ENCODE measurements at regions not wholly inside any gene's neighbourhood (a gene's known extent, or its start where the extent isn't known, plus 50 kb on each side); places are given as distances from the start of the nearest gene placed in this dataset.

DNA sequence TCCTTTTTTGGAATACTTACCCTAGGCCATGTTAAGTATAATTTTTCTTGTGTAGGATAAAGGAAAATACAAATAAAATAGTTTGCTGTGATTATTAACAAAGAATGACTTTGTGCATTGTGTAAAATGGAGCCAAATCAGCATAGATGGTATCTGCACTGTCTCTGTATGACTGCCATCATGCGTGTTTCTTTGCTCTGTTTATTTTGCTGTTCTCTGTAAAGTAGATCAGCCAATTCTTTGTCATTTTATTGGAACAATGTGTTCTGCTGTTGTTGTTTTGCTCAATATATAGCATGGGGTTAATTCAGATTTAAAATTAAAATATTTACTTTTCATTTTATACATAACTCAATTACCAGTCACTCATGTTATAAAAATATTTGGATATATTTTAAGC, 181.3 kb upstream of the UBE2E3 start:
- H3K4me2 ChIP-seq (ENCODE audit: low read depth, low read length): no peak overlapping the region
- TF ChIP-seq EZH2 (optimal IDR thresholded peaks at IDR 0.05; ENCODE audit: low read depth, low read length): no peak
- TF ChIP-seq EZH2phosphoT487 (IDR thresholded peaks at IDR 0.05; ENCODE audit: low read length): no peak
- TF ChIP-seq, protein P1, sequence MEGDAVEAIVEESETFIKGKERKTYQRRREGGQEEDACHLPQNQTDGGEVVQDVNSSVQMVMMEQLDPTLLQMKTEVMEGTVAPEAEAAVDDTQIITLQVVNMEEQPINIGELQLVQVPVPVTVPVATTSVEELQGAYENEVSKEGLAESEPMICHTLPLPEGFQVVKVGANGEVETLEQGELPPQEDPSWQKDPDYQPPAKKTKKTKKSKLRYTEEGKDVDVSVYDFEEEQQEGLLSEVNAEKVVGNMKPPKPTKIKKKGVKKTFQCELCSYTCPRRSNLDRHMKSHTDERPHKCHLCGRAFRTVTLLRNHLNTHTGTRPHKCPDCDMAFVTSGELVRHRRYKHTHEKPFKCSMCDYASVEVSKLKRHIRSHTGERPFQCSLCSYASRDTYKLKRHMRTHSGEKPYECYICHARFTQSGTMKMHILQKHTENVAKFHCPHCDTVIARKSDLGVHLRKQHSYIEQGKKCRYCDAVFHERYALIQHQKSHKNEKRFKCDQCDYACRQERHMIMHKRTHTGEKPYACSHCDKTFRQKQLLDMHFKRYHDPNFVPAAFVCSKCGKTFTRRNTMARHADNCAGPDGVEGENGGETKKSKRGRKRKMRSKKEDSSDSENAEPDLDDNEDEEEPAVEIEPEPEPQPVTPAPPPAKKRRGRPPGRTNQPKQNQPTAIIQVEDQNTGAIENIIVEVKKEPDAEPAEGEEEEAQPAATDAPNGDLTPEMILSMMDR (IDR thresholded peaks at IDR 0.05; ENCODE audit: low read length): no peak

DNA sequence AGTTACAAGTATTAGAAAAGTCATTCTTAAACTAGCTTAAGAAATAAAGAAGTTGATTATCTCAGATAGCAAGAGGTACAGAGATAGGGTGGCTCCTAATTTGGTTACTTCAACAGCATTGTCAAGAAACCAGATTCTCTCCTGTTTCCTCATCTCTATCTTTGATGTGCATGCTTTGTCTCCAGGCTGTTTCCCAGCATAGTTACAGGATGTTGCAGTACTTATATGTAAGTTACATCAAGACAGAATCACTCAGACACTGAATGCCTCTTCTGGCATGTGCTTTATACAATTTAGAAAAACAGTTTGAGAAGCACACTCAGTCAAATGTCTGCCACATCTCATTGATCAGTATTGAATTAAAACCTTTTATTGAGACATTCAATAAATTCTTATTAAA, 189.5 kb upstream of the UBE2E3 start:
- Histone ChIP-seq H3K4me2 (ENCODE audit: low read depth, low read length) (no peak overlapping the region), H2AFZ (ENCODE audit: low read length) (no peak overlapping the region), H4K20me1 (ENCODE audit: insufficient read depth, low read length) (no peaks in the 10 kb centered on the region), H3K9me2 (replicated peaks; ENCODE audit: insufficient read depth, low read length) (no peaks in the 10 kb centered on the region), H3K27ac (ENCODE audit: low read length) (no peak overlapping the region), H3K36me3 (replicated peaks; ENCODE audit: insufficient read depth, low read length) (no peaks in the 10 kb centered on the region), H3K4me1 (ENCODE audit: low read length) (no peaks in the 10 kb centered on the region), H3F3A (ENCODE audit: insufficient read depth, low read length) (no peaks in the 10 kb centered on the region), H3K27me3 (replicated peaks; ENCODE audit: insufficient read depth, low read length) (no peaks in the 10 kb centered on the region), H3K4me3 (ENCODE audit: low read length) (no peak overlapping the region), H3K9ac (ENCODE audit: low read length) (no peak overlapping the region), H3K9me3 (replicated peaks; ENCODE audit: insufficient read depth, low read length) (no peaks in the 10 kb centered on the region), H3K79me2 (ENCODE audit: low read length) (no peaks in the 10 kb centered on the region)
- TF ChIP-seq EZH2phosphoT487 (IDR thresholded peaks at IDR 0.05; ENCODE audit: low read length) (no peak), EZH2 (optimal IDR thresholded peaks at IDR 0.05; ENCODE audit: low read depth, low read length) (no peak)
- TF ChIP-seq, protein P1 (IDR thresholded peaks at IDR 0.05; ENCODE audit: low read length): no peak
- no peak for DNase-seq

More for the DNA sequence above, 181.3 kb upstream of the UBE2E3 start:
- Histone ChIP-seq H3K36me3 (replicated peaks; ENCODE audit: insufficient read depth, low read length) (no peaks in the 10 kb centered on the region), H3K4me1 (ENCODE audit: low read length) (no peaks in the 10 kb centered on the region), H3K9me2 (replicated peaks; ENCODE audit: insufficient read depth, low read length) (no peaks in the 10 kb centered on the region), H3K9me3 (replicated peaks; ENCODE audit: insufficient read depth, low read length) (no peaks in the 10 kb centered on the region), H2AFZ (ENCODE audit: low read length) (no peak overlapping the region), H3K27ac (ENCODE audit: low read length) (no peak overlapping the region), H4K20me1 (ENCODE audit: insufficient read depth, low read length) (no peaks in the 10 kb centered on the region), H3F3A (ENCODE audit: insufficient read depth, low read length) (no peaks in the 10 kb centered on the region), H3K79me2 (ENCODE audit: low read length) (no peaks in the 10 kb centered on the region), H3K4me3 (ENCODE audit: low read length) (no peak overlapping the region), H3K27me3 (replicated peaks; ENCODE audit: insufficient read depth, low read length) (no peaks in the 10 kb centered on the region), H3K9ac (ENCODE audit: low read length) (no peak overlapping the region)
- no peak for DNase-seq

DNA sequence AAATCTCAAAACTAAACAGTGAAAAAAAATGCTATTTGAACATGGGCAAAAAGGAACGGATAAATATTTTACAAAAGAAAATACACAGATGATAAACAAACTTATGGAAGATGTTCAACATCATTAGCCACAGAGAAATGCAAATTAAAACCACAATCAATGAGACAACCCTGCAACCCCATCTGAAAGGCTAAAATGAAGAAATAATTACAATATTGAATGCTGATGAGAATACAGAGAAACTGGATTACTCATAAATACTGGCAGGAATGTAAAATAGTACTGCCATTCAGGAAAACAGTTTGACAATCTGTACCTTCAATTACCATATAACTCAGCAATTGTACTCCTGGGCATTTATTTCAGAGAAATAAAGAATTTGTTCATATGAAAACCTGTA, 193.1 kb upstream of the UBE2E3 start:
- H3F3A ChIP-seq (ENCODE audit: insufficient read depth, low read length): no peaks in the 10 kb centered on the region
- no peaks in the 10 kb centered on the region for H4K20me1 ChIP-seq (ENCODE audit: insufficient read depth, low read length)
- no peaks in the 10 kb centered on the region for H3K9me3 ChIP-seq (replicated peaks; ENCODE audit: insufficient read depth, low read length)
- H3K36me3 ChIP-seq (replicated peaks; ENCODE audit: insufficient read depth, low read length): no peaks in the 10 kb centered on the region
- no peaks in the 10 kb centered on the region for H3K79me2 ChIP-seq (ENCODE audit: low read length)
- H3K4me1 ChIP-seq (ENCODE audit: low read length): no peaks in the 10 kb centered on the region
- H3K27me3 ChIP-seq (replicated peaks; ENCODE audit: insufficient read depth, low read length): no peaks in the 10 kb centered on the region
- no peak overlapping the region for H3K4me3 ChIP-seq (ENCODE audit: low read length)
- H3K9ac ChIP-seq (ENCODE audit: low read length): no peak overlapping the region
- H3K9me2 ChIP-seq (replicated peaks; ENCODE audit: insufficient read depth, low read length): no peaks in the 10 kb centered on the region
- H3K27ac ChIP-seq (ENCODE audit: low read length): no peak overlapping the region
- no peak overlapping the region for H2AFZ ChIP-seq (ENCODE audit: low read length)
- no peak overlapping the region for H3K4me2 ChIP-seq (ENCODE audit: low read depth, low read length)
- no peak for DNase-seq
- TF ChIP-seq EZH2phosphoT487 (IDR thresholded peaks at IDR 0.05; ENCODE audit: low read length) (no peak), EZH2 (optimal IDR thresholded peaks at IDR 0.05; ENCODE audit: low read depth, low read length) (no peak)
- TF ChIP-seq, protein P1 (IDR thresholded peaks at IDR 0.05; ENCODE audit: low read length): no peak
